ENCODE measurements at regions not wholly inside any gene's neighbourhood (a gene's known extent, or its start where the extent isn't known, plus 50 kb on each side); places are given as distances from the start of the nearest gene placed in this dataset.
"Not testable (repeated sequence)": the region's sequence is repeated elsewhere in the genome, so short reads cannot be mapped to it uniquely, and the experiment has no call there.

GRCh38 chr7:124255041-124255655 is 222.3 kb upstream of the TMEM229A start:
- Histone ChIP-seq H3K9me3 (ENCODE audit: low read depth, low read length) (no peaks in the 10 kb centered on the region), H3K27me3 (ENCODE audit: insufficient read depth, low read length) (no peaks in the 10 kb centered on the region), H3K4me1 (ENCODE audit: insufficient read depth, low read length) (no peaks in the 10 kb centered on the region), H3K4me3 (ENCODE audit: low read length) (no peak overlapping the region)

GRCh38 chr7:124254396-124254795 is 221.5 kb upstream of the TMEM229A start:
- Histone ChIP-seq H3K9me3 (ENCODE audit: low read depth, low read length) (no peaks in the 10 kb centered on the region), H3K4me3 (ENCODE audit: low read length) (no peak overlapping the region), H3K27me3 (ENCODE audit: insufficient read depth, low read length) (no peaks in the 10 kb centered on the region), H3K4me1 (ENCODE audit: insufficient read depth, low read length) (no peaks in the 10 kb centered on the region)

GRCh38 chr7:124251636-124252035 is 218.8 kb upstream of the TMEM229A start:
- H3K4me3 ChIP-seq (ENCODE audit: low read length): no peak overlapping the region
- H3K9me3 ChIP-seq (ENCODE audit: low read depth, low read length): no peaks in the 10 kb centered on the region
- no peaks in the 10 kb centered on the region for H3K27me3 ChIP-seq (ENCODE audit: insufficient read depth, low read length)
- H3K4me1 ChIP-seq (ENCODE audit: insufficient read depth, low read length): no peaks in the 10 kb centered on the region

GRCh38 chr7:124250297-124251034 is 217.6 kb upstream of the TMEM229A start:
- Histone ChIP-seq H3K9me3 (ENCODE audit: low read depth, low read length) (no peaks in the 10 kb centered on the region), H3K27me3 (ENCODE audit: insufficient read depth, low read length) (no peaks in the 10 kb centered on the region), H3K4me1 (ENCODE audit: insufficient read depth, low read length) (no peaks in the 10 kb centered on the region), H3K4me3 (ENCODE audit: low read length) (no peak overlapping the region)

GRCh38 chr7:124247691-124248090 is 214.8 kb upstream of the TMEM229A start:
- no peaks in the 10 kb centered on the region for H3K9me3 ChIP-seq (ENCODE audit: low read depth, low read length)
- H3K4me1 ChIP-seq (ENCODE audit: insufficient read depth, low read length): no peaks in the 10 kb centered on the region
- H3K4me3 ChIP-seq (ENCODE audit: low read length): no peak overlapping the region
- no peaks in the 10 kb centered on the region for H3K27me3 ChIP-seq (ENCODE audit: insufficient read depth, low read length)

- H3K4me3 ChIP-seq (ENCODE audit: low read length): no peak overlapping the region
- H3K9me3 ChIP-seq (ENCODE audit: low read depth, low read length): no peaks in the 10 kb centered on the region
- H3K27me3 ChIP-seq (ENCODE audit: insufficient read depth, low read length): no peaks in the 10 kb centered on the region
- no peaks in the 10 kb centered on the region for H3K4me1 ChIP-seq (ENCODE audit: insufficient read depth, low read length)
Observed at GRCh38 chr7:124246262-124246863, 213.5 kb upstream of the TMEM229A start.

GRCh38 chr7:124244469-124244868 is 211.6 kb upstream of the TMEM229A start:
- H3K4me3 ChIP-seq (ENCODE audit: low read length); H3K27me3 ChIP-seq (ENCODE audit: insufficient read depth, low read length); H3K9me3 ChIP-seq (ENCODE audit: low read depth, low read length): not testable (repeated sequence)

GRCh38 chr7:124219681-124220080 is 186.8 kb upstream of the TMEM229A start:
- no peaks in the 10 kb centered on the region for H3K9me3 ChIP-seq (ENCODE audit: low read depth, low read length)
- no peak overlapping the region for H3K4me3 ChIP-seq (ENCODE audit: low read length)
- H3K4me1 ChIP-seq (ENCODE audit: insufficient read depth, low read length): no peaks in the 10 kb centered on the region
- no peaks in the 10 kb centered on the region for H3K27me3 ChIP-seq (ENCODE audit: insufficient read depth, low read length)

More at GRCh38 chr7:124244469-124244868, 211.6 kb upstream of the TMEM229A start:
- H3K4me1 ChIP-seq (ENCODE audit: insufficient read depth, low read length): not testable (repeated sequence)

GRCh38 chr7:124208642-124209041 is 175.8 kb upstream of the TMEM229A start:
- no peak overlapping the region for H3K4me3 ChIP-seq (ENCODE audit: low read length)
- H3K27me3 ChIP-seq (ENCODE audit: insufficient read depth, low read length): no peaks in the 10 kb centered on the region
- no peaks in the 10 kb centered on the region for H3K9me3 ChIP-seq (ENCODE audit: low read depth, low read length)
- H3K4me1 ChIP-seq (ENCODE audit: insufficient read depth, low read length): no peaks in the 10 kb centered on the region

GRCh38 chr7:124208173-124208572 is 175.3 kb upstream of the TMEM229A start:
- H3K27me3 ChIP-seq (ENCODE audit: insufficient read depth, low read length): no peaks in the 10 kb centered on the region
- no peak overlapping the region for H3K4me3 ChIP-seq (ENCODE audit: low read length)
- H3K9me3 ChIP-seq (ENCODE audit: low read depth, low read length): no peaks in the 10 kb centered on the region
- no peaks in the 10 kb centered on the region for H3K4me1 ChIP-seq (ENCODE audit: insufficient read depth, low read length)

- no peaks in the 10 kb centered on the region for H3K27me3 ChIP-seq (ENCODE audit: insufficient read depth, low read length)
- no peaks in the 10 kb centered on the region for H3K9me3 ChIP-seq (ENCODE audit: low read depth, low read length)
- H3K4me1 ChIP-seq (ENCODE audit: insufficient read depth, low read length): no peaks in the 10 kb centered on the region
- H3K4me3 ChIP-seq (ENCODE audit: low read length): no peak overlapping the region
Observed at GRCh38 chr7:124205526-124205925, 172.7 kb upstream of the TMEM229A start.

- no peaks in the 10 kb centered on the region for H3K9me3 ChIP-seq (ENCODE audit: low read depth, low read length)
- H3K27me3 ChIP-seq (ENCODE audit: insufficient read depth, low read length): no peaks in the 10 kb centered on the region
- no peaks in the 10 kb centered on the region for H3K4me1 ChIP-seq (ENCODE audit: insufficient read depth, low read length)
- H3K4me3 ChIP-seq (ENCODE audit: low read length): no peak overlapping the region
Observed at GRCh38 chr7:124202546-124202945, 169.7 kb upstream of the TMEM229A start.

- H3K4me3 ChIP-seq (ENCODE audit: low read length): no peak overlapping the region
- no peaks in the 10 kb centered on the region for H3K4me1 ChIP-seq (ENCODE audit: insufficient read depth, low read length)
- H3K27me3 ChIP-seq (ENCODE audit: insufficient read depth, low read length): no peaks in the 10 kb centered on the region
- no peaks in the 10 kb centered on the region for H3K9me3 ChIP-seq (ENCODE audit: low read depth, low read length)
Observed at GRCh38 chr7:124201768-124202349, 169.0 kb upstream of the TMEM229A start.

GRCh38 chr7:124196519-124196918 is 163.7 kb upstream of the TMEM229A start:
- Histone ChIP-seq H3K27me3 (ENCODE audit: insufficient read depth, low read length) (no peaks in the 10 kb centered on the region), H3K4me1 (ENCODE audit: insufficient read depth, low read length) (no peaks in the 10 kb centered on the region), H3K9me3 (ENCODE audit: low read depth, low read length) (no peaks in the 10 kb centered on the region), H3K4me3 (ENCODE audit: low read length) (no peak overlapping the region)

- Histone ChIP-seq H3K27me3 (ENCODE audit: insufficient read depth, low read length) (no peaks in the 10 kb centered on the region), H3K4me3 (ENCODE audit: low read length) (no peak overlapping the region), H3K9me3 (ENCODE audit: low read depth, low read length) (no peaks in the 10 kb centered on the region), H3K4me1 (ENCODE audit: insufficient read depth, low read length) (no peaks in the 10 kb centered on the region)
Observed at GRCh38 chr7:124192885-124193284, 160.0 kb upstream of the TMEM229A start.
